AG09309 (cell line): ENCODE measurements at regions not wholly inside any gene's neighbourhood (a gene's known extent, or its start where the extent isn't known, plus 50 kb on each side); places are given as distances from the start of the nearest gene placed in this dataset.

Source experiments
- DNase-seq: peaks from one replicate; pipeline ENCODE4 v3.0.0-alpha.2; 2010; ENCODE audit warnings: low read depth
- H3K4me3 ChIP-seq: 2 replicates; pipeline ENCODE4 v1.5.1; 2011; ENCODE audit warnings: mild to moderate bottlenecking, low read depth, low read length, moderate library complexity; ENCODE audit not compliant: control insufficient read depth
- CTCF ChIP-seq: IDR thresholded peaks from 2 replicates; pipeline ENCODE4 v1.5.1; 2011; ENCODE audit warnings: mild to moderate bottlenecking, low read depth, low read length, inconsistent platforms; ENCODE audit not compliant: insufficient read depth, control insufficient read depth; ENCODE audit errors: missing control alignments

- no peak for DNase-seq
- no peak for TF ChIP-seq CTCF
- H3K4me3 ChIP-seq: no peak overlapping the region
Measured at GRCh38 chr18:39186008-39186407, 1620.4 kb upstream of the CELF4 start.

GRCh38 chr18:39184176-39184575 is 1618.6 kb upstream of the CELF4 start:
- DNase-seq: no peak
- H3K4me3 ChIP-seq: no peak overlapping the region
- TF ChIP-seq CTCF: no peak

- TF ChIP-seq CTCF: no peak
- DNase-seq: no peak
Measured at GRCh38 chr18:39178166-39178565, 1612.6 kb upstream of the CELF4 start.

GRCh38 chr18:39172695-39173421 is 1607.3 kb upstream of the CELF4 start:
- no peak for DNase-seq
- no peak overlapping the region for H3K4me3 ChIP-seq
- no peak for TF ChIP-seq CTCF

More at GRCh38 chr18:39178166-39178565, 1612.6 kb upstream of the CELF4 start:
- no peak overlapping the region for H3K4me3 ChIP-seq

- no peak for TF ChIP-seq CTCF
- H3K4me3 ChIP-seq: no peak overlapping the region
- DNase-seq: no peak
Measured at GRCh38 chr18:39168723-39169122, 1603.1 kb upstream of the CELF4 start.

GRCh38 chr18:39167990-39168389 is 1602.4 kb upstream of the CELF4 start:
- TF ChIP-seq CTCF: no peak

More at GRCh38 chr18:39167990-39168389, 1602.4 kb upstream of the CELF4 start:
- no peak for DNase-seq
- H3K4me3 ChIP-seq: no peak overlapping the region
